ENCODE measurements at regions not wholly inside any gene's neighbourhood (a gene's known extent, or its start where the extent isn't known, plus 50 kb on each side); places are given as distances from the start of the nearest gene placed in this dataset.

- no peak for ATAC-seq
- no peak for DNase-seq
- intact Hi-C loops (cut with micrococcal nuclease): no loop called here
Measured at GRCh38 chrX:125758819-125759218, 407.3 kb downstream of the DCAF12L2 start.

- DNase-seq: no peak
- no peak for ATAC-seq
- intact Hi-C loops (cut with micrococcal nuclease): no loop called here
Measured at GRCh38 chrX:125762954-125763353, 403.1 kb downstream of the DCAF12L2 start.

GRCh38 chrX:125765347-125765746 lies 400.7 kb downstream of the DCAF12L2 start:
- DNase-seq (no peak), ATAC-seq (no peak)
- intact Hi-C loops (cut with micrococcal nuclease): no loop called here

GRCh38 chrX:125769628-125770027 lies 396.5 kb downstream of the DCAF12L2 start:
- intact Hi-C loops (cut with micrococcal nuclease): no loop called here
- no peak for ATAC-seq
- no peak for DNase-seq

- ATAC-seq (no peak), DNase-seq (no peak)
- intact Hi-C loops (cut with micrococcal nuclease): no loop called here
Measured at GRCh38 chrX:125778261-125778660, 387.8 kb downstream of the DCAF12L2 start.

GRCh38 chrX:125782184-125782583 lies 383.9 kb downstream of the DCAF12L2 start:
- intact Hi-C loops (cut with micrococcal nuclease): no loop called here
- ATAC-seq (no peak), DNase-seq (no peak)

- ATAC-seq (no peak), DNase-seq (no peak)
- intact Hi-C loops (cut with micrococcal nuclease): no loop called here
Measured at GRCh38 chrX:125786316-125786715, 379.8 kb downstream of the DCAF12L2 start.

GRCh38 chrX:125791787-125792186 lies 374.3 kb downstream of the DCAF12L2 start:
- no peak for ATAC-seq

GRCh38 chrX:125810856-125811255 lies 355.2 kb downstream of the DCAF12L2 start:
- intact Hi-C loops (cut with micrococcal nuclease): no loop called here
- DNase-seq: no peak
- no peak for ATAC-seq

More at GRCh38 chrX:125791787-125792186, 374.3 kb downstream of the DCAF12L2 start:
- no peak for DNase-seq
- intact Hi-C loops (cut with micrococcal nuclease): no loop called here

- DNase-seq (no peak), ATAC-seq (no peak)
- intact Hi-C loops (cut with micrococcal nuclease): no loop called here
Measured at GRCh38 chrX:125826080-125826479, 340.0 kb downstream of the DCAF12L2 start.

GRCh38 chrX:125826774-125827451 lies 339.2 kb downstream of the DCAF12L2 start:
- ATAC-seq (no peak), DNase-seq (no peak)

GRCh38 chrX:125846271-125846670 lies 319.8 kb downstream of the DCAF12L2 start:
- intact Hi-C loops (cut with micrococcal nuclease): no loop called here
- DNase-seq (no peak), ATAC-seq (no peak)

More at GRCh38 chrX:125826774-125827451, 339.2 kb downstream of the DCAF12L2 start:
- intact Hi-C loops (cut with micrococcal nuclease): no loop called here

GRCh38 chrX:125850693-125851092 lies 315.4 kb downstream of the DCAF12L2 start:
- DNase-seq (no peak), ATAC-seq (no peak)
- intact Hi-C loops (cut with micrococcal nuclease): no loop called here

- no peak for DNase-seq
- no peak for ATAC-seq
- intact Hi-C loops (cut with micrococcal nuclease): no loop called here
Measured at GRCh38 chrX:125883169-125883568, 282.9 kb downstream of the DCAF12L2 start.

GRCh38 chrX:125894947-125895346 lies 271.1 kb downstream of the DCAF12L2 start:
- ATAC-seq: no peak

GRCh38 chrX:125895518-125895917 lies 270.6 kb downstream of the DCAF12L2 start:
- DNase-seq: no peak
- no peak for ATAC-seq
- intact Hi-C loops (cut with micrococcal nuclease): no loop called here

More at GRCh38 chrX:125894947-125895346, 271.1 kb downstream of the DCAF12L2 start:
- intact Hi-C loops (cut with micrococcal nuclease): no loop called here
- no peak for DNase-seq

- ATAC-seq: no peak
- intact Hi-C loops (cut with micrococcal nuclease): no loop called here
- no peak for DNase-seq
Measured at GRCh38 chrX:125926295-125926694, 239.8 kb downstream of the DCAF12L2 start.

- DNase-seq (no peak), ATAC-seq (no peak)
- intact Hi-C loops (cut with micrococcal nuclease): no loop called here
Measured at GRCh38 chrX:125940985-125941384, 225.1 kb downstream of the DCAF12L2 start.

GRCh38 chrX:125947501-125947900 lies 218.6 kb downstream of the DCAF12L2 start:
- intact Hi-C loops (cut with micrococcal nuclease): no loop called here

GRCh38 chrX:125952973-125953372 lies 213.1 kb downstream of the DCAF12L2 start:
- ATAC-seq (no peak), DNase-seq (no peak)
- intact Hi-C loops (cut with micrococcal nuclease): no loop called here

More at GRCh38 chrX:125947501-125947900, 218.6 kb downstream of the DCAF12L2 start:
- no peak for DNase-seq
- no peak for ATAC-seq

- intact Hi-C loops (cut with micrococcal nuclease): no loop called here
- DNase-seq (no peak), ATAC-seq (no peak)
Measured at GRCh38 chrX:125953814-125954213, 212.3 kb downstream of the DCAF12L2 start.
